OCI-LY3 (cell line): ENCODE measurements at regions not wholly inside any gene's neighbourhood (a gene's known extent, or its start where the extent isn't known, plus 50 kb on each side); places are given as distances from the start of the nearest gene placed in this dataset.

Experiments used
- H2AFZ ChIP-seq: fragments of 200-600, 300-600 bp; shearing (Covaris generic); 2 replicates; pipeline ENCODE4 v1.6.0; 2014; ENCODE audit warnings: antibody characterized with exemption, low read depth, low read length
- H3K27ac ChIP-seq: fragments of 200-600, 300-600 bp; sonication (generic); 2 replicates; pipeline ENCODE4 v1.5.1; 2014; ENCODE audit warnings: mild to moderate bottlenecking, low read length, moderate library complexity, mixed read lengths
- H3K27me3 ChIP-seq: fragments of 200-600, 300-600 bp; sonication (generic); 2 replicates; pipeline ENCODE4 v1.6.1; 2014; ENCODE audit warnings: low read depth, low read length, mixed read lengths
- H3K36me3 ChIP-seq: fragments of 200-600, 300-600 bp; sonication (generic); replicated peaks from 2 replicates; pipeline ENCODE3; 2014; ENCODE audit warnings: low read depth, low read length, mixed read lengths
- H3K4me1 ChIP-seq: fragments of 300-600, 200-600 bp; sonication (generic); 2 replicates; pipeline ENCODE4 v1.6.1; 2014; ENCODE audit warnings: low read length, mixed read lengths
- H3K4me2 ChIP-seq: fragments of 200-600, 300-600 bp; sonication (generic); 2 replicates; pipeline ENCODE4 v1.6.1; 2014; ENCODE audit warnings: low read length, mixed read lengths
- H3K4me3 ChIP-seq: fragments of 300-600, 200-600 bp; sonication (generic); 2 replicates; pipeline ENCODE4 v1.5.1; 2014; ENCODE audit warnings: antibody characterized with exemption, mild to moderate bottlenecking, low read length, moderate library complexity
- H3K79me2 ChIP-seq: fragments of 300-600, 200-600 bp; shearing (Covaris generic); 2 replicates; pipeline ENCODE4 v1.6.1; 2014; ENCODE audit warnings: mild to moderate bottlenecking, low read length, mixed read lengths
- H3K9ac ChIP-seq: fragments of 300-600, 200-600 bp; shearing (Covaris generic); 2 replicates; pipeline ENCODE4 v1.6.0; 2014; ENCODE audit warnings: mild to moderate bottlenecking, low read length, moderate library complexity
- H3K9me3 ChIP-seq: fragments of 200-600, 300-600 bp; shearing (Covaris generic); 2 replicates; pipeline ENCODE4 v1.6.1; 2014; ENCODE audit warnings: low read length, mixed read lengths; ENCODE audit not compliant: insufficient read depth
- H4K20me1 ChIP-seq: fragments of 200-600, 300-600 bp; sonication (generic); 2 replicates; pipeline ENCODE4 v1.6.1; 2016; ENCODE audit warnings: low read length, mixed read lengths; ENCODE audit not compliant: insufficient read depth
- CTCF ChIP-seq: fragments of 200-600, 300-600 bp; sonication (generic); IDR thresholded peaks from 2 replicates; pipeline ENCODE4 v1.5.1; 2014; ENCODE audit warnings: antibody characterized with exemption, low read length, low read depth
- EZH2phosphoT487 ChIP-seq: fragments of 200-600 bp; shearing (Covaris generic); IDR thresholded peaks from 2 replicates; pipeline ENCODE4 v1.6.1; 2018; ENCODE audit warnings: antibody characterized with exemption, mixed run types, low read depth

- Histone ChIP-seq H3K79me2 (no peaks in the 10 kb centered on the region), H3K36me3 (no peaks in the 10 kb centered on the region), H2AFZ (no peak overlapping the region), H3K27ac (no peak overlapping the region), H3K27me3 (peaks cover 7% of the 10 kb centered on the region; the same call in 1 of the 2 replicates), H3K4me1 (no peaks in the 10 kb centered on the region), H3K9ac (no peak overlapping the region), H3K9me3 (no peaks in the 10 kb centered on the region; the same call in 1 of the 2 replicates), H3K4me2 (no peak overlapping the region), H4K20me1 (no peaks in the 10 kb centered on the region), H3K4me3 (no peak overlapping the region)
- TF ChIP-seq CTCF (no peak), EZH2phosphoT487 (no peak)
These were observed 150.4 kb upstream of the ZC3H11B start for GRCh38 chr1:219763321-219763720.

- H3K9ac ChIP-seq: no peak overlapping the region
- H3K4me3 ChIP-seq: no peak overlapping the region
- H2AFZ ChIP-seq: no peak overlapping the region
- TF ChIP-seq CTCF (no peak), EZH2phosphoT487 (no peak)
- H3K27me3 ChIP-seq: peaks cover 7% of the 10 kb centered on the region; the same call in 1 of the 2 replicates
- no peak overlapping the region for H3K4me2 ChIP-seq
- H3K79me2 ChIP-seq: no peaks in the 10 kb centered on the region
- H4K20me1 ChIP-seq: no peaks in the 10 kb centered on the region
- H3K4me1 ChIP-seq: no peaks in the 10 kb centered on the region
- no peaks in the 10 kb centered on the region; the same call in 1 of the 2 replicates for H3K9me3 ChIP-seq
- H3K27ac ChIP-seq: no peak overlapping the region
- no peaks in the 10 kb centered on the region for H3K36me3 ChIP-seq
These were observed 148.4 kb upstream of the ZC3H11B start for GRCh38 chr1:219761208-219761860.

- Histone ChIP-seq H3K4me1 (no peaks in the 10 kb centered on the region), H3K27me3 (peaks cover 7% of the 10 kb centered on the region; the same call in 1 of the 2 replicates), H3K9ac (no peak overlapping the region), H3K9me3 (no peaks in the 10 kb centered on the region), H4K20me1 (no peaks in the 10 kb centered on the region), H3K4me3 (no peak overlapping the region), H3K79me2 (no peaks in the 10 kb centered on the region), H3K4me2 (no peak overlapping the region), H3K27ac (no peak overlapping the region), H3K36me3 (no peaks in the 10 kb centered on the region), H2AFZ (no peak overlapping the region)
- TF ChIP-seq EZH2phosphoT487 (no peak), CTCF (no peak)
These were observed 146.2 kb upstream of the ZC3H11B start for GRCh38 chr1:219759095-219759494.

- Histone ChIP-seq H2AFZ (no peak overlapping the region), H3K79me2 (no peaks in the 10 kb centered on the region), H3K27me3 (peaks cover 7% of the 10 kb centered on the region; the same call in 1 of the 2 replicates), H3K9me3 (no peaks in the 10 kb centered on the region), H3K27ac (no peak overlapping the region), H3K4me1 (no peaks in the 10 kb centered on the region), H4K20me1 (no peaks in the 10 kb centered on the region), H3K4me3 (no peak overlapping the region), H3K36me3 (no peaks in the 10 kb centered on the region), H3K4me2 (no peak overlapping the region), H3K9ac (no peak overlapping the region)
- TF ChIP-seq CTCF (no peak), EZH2phosphoT487 (no peak)
These were observed 145.0 kb upstream of the ZC3H11B start for GRCh38 chr1:219757890-219758289.
